OCI-LY1 (cell line): ENCODE measurements at regions not wholly inside any gene's neighbourhood (a gene's known extent, or its start where the extent isn't known, plus 50 kb on each side); places are given as distances from the start of the nearest gene placed in this dataset.
"Not testable (repeated sequence)": the region's sequence is repeated elsewhere in the genome, so short reads cannot be mapped to it uniquely, and the experiment has no call there.

ENCODE experiments used
- H2AFZ ChIP-seq: fragments of 200-600 bp; sonication (generic), shearing (Covaris generic); 2 replicates; pipeline ENCODE4 v1.6.0; 2014; ENCODE audit warnings: antibody characterized with exemption, mild to moderate bottlenecking, low read length
- H3F3A ChIP-seq: fragments of 200-600 bp; sonication (generic), shearing (Covaris generic); 2 replicates; pipeline ENCODE4 v1.6.0; 2014; ENCODE audit warnings: mild to moderate bottlenecking, antibody characterized with exemption, low read length, moderate library complexity; ENCODE audit not compliant: insufficient read depth
- H3K27ac ChIP-seq: fragments of 200-600 bp; sonication (generic); 2 replicates; pipeline ENCODE4 v1.5.1; 2014; ENCODE audit warnings: low read length, mixed run types, mild to moderate bottlenecking, low read depth; ENCODE audit not compliant: poor library complexity, severe bottlenecking
- H3K27me3 ChIP-seq: fragments of 200-600 bp; sonication (generic); 2 replicates; pipeline ENCODE4 v1.6.0; 2014; ENCODE audit warnings: antibody characterized with exemption, mild to moderate bottlenecking, low read length, moderate library complexity; ENCODE audit not compliant: insufficient read depth
- H3K36me3 ChIP-seq: fragments of 200-600 bp; sonication (generic); 2 replicates; pipeline ENCODE4 v1.6.1; 2014; ENCODE audit warnings: mild to moderate bottlenecking, antibody characterized with exemption, low read length, moderate library complexity, mixed read lengths; ENCODE audit not compliant: insufficient read depth
- H3K4me1 ChIP-seq: fragments of 200-600 bp; sonication (generic); 2 replicates; pipeline ENCODE4 v1.5.1; 2014; ENCODE audit warnings: mild to moderate bottlenecking, low read length, moderate library complexity; ENCODE audit not compliant: insufficient read depth, severe bottlenecking
- H3K4me2 ChIP-seq: fragments of 200-600 bp; sonication (generic), shearing (Covaris generic); 2 replicates; pipeline ENCODE4 v1.6.1; 2014; ENCODE audit warnings: low read length
- H3K4me3 ChIP-seq: fragments of 200-600 bp; sonication (generic); 2 replicates; pipeline ENCODE4 v1.5.1; 2014; ENCODE audit warnings: low read length, low read depth, mild to moderate bottlenecking, mixed read lengths; ENCODE audit not compliant: poor library complexity, severe bottlenecking
- H3K79me2 ChIP-seq: fragments of 200-600 bp; shearing (Covaris generic); 2 replicates; pipeline ENCODE4 v1.6.1; 2016; ENCODE audit warnings: mixed run types, low read length, mixed read lengths; ENCODE audit not compliant: insufficient read depth
- H3K9ac ChIP-seq: fragments of 200-600 bp; sonication (generic), shearing (Covaris generic); 2 replicates; pipeline ENCODE4 v1.6.1; 2014; ENCODE audit warnings: mild to moderate bottlenecking, low read length, mixed read lengths
- H3K9me2 ChIP-seq: fragments of 200-600 bp; sonication (generic), shearing (Covaris generic); 2 replicates; pipeline ENCODE4 v1.6.1; 2014; ENCODE audit warnings: low read depth, mild to moderate bottlenecking, low read length, mixed read lengths
- H3K9me3 ChIP-seq: fragments of 200-600 bp; shearing (Covaris generic); 2 replicates; pipeline ENCODE4 v1.6.1; 2014; ENCODE audit warnings: low read length, mixed read lengths
- H4K20me1 ChIP-seq: fragments of 200-600 bp; sonication (generic), shearing (Covaris generic); 2 replicates; pipeline ENCODE4 v1.6.0; 2016; ENCODE audit warnings: mild to moderate bottlenecking, low read length; ENCODE audit not compliant: insufficient read depth
- CTCF ChIP-seq: fragments of 200-600 bp; sonication (generic), shearing (Covaris generic); IDR thresholded peaks from 2 replicates; pipeline ENCODE4 v1.5.1; 2017; ENCODE audit warnings: mild to moderate bottlenecking, antibody characterized with exemption, low read length, moderate library complexity, mixed read lengths
- EZH2 ChIP-seq: fragments of 200-600 bp; sonication (generic), shearing (Covaris generic); IDR thresholded peaks from 2 replicates; pipeline ENCODE4 v1.8.0; 2017; ENCODE audit warnings: borderline replicate concordance, mixed run types, mild to moderate bottlenecking, antibody characterized with exemption, low read length, moderate library complexity, mixed read lengths

GRCh38 chr13:111060237-111060919 is 54.7 kb upstream of the ARHGEF7 start:
- Histone ChIP-seq H2AFZ (no peak overlapping the region), H4K20me1 (no peaks in the 10 kb centered on the region), H3F3A (no peaks in the 10 kb centered on the region), H3K4me3 (no peak overlapping the region), H3K9me3 (no peaks in the 10 kb centered on the region), H3K4me1 (no peaks in the 10 kb centered on the region), H3K27me3 (no peaks in the 10 kb centered on the region), H3K4me2 (no peak overlapping the region), H3K79me2 (no peaks in the 10 kb centered on the region), H3K27ac (no peak overlapping the region), H3K36me3 (no peaks in the 10 kb centered on the region), H3K9me2 (no peaks in the 10 kb centered on the region), H3K9ac (no peak overlapping the region)
- TF ChIP-seq EZH2 (no peak), CTCF (no peak)

- Histone ChIP-seq H3K27me3 (no peaks in the 10 kb centered on the region), H3K9me2 (no peaks in the 10 kb centered on the region), H3K4me1 (no peaks in the 10 kb centered on the region), H3K4me3 (no peak overlapping the region), H3K79me2 (no peaks in the 10 kb centered on the region), H3K9me3 (no peaks in the 10 kb centered on the region), H3F3A (no peaks in the 10 kb centered on the region), H3K4me2 (no peak overlapping the region), H2AFZ (no peak overlapping the region), H4K20me1 (no peaks in the 10 kb centered on the region), H3K9ac (no peak overlapping the region), H3K36me3 (no peaks in the 10 kb centered on the region), H3K27ac (no peak overlapping the region)
- no peak for TF ChIP-seq EZH2
- no peak for TF ChIP-seq CTCF
These were observed 56.2 kb upstream of the ARHGEF7 start for GRCh38 chr13:111058796-111059506.

- H3K79me2 ChIP-seq, H3K27ac ChIP-seq, H3K9ac ChIP-seq, H3K4me1 ChIP-seq, H3K9me2 ChIP-seq, H3K4me3 ChIP-seq, H3K36me3 ChIP-seq, H4K20me1 ChIP-seq, H3F3A ChIP-seq, H3K27me3 ChIP-seq, H3K4me2 ChIP-seq, H2AFZ ChIP-seq, H3K9me3 ChIP-seq: not testable (repeated sequence)
These were observed 56.8 kb upstream of the ARHGEF7 start for GRCh38 chr13:111058339-111058738.

- H3K27me3 ChIP-seq, H3K4me2 ChIP-seq, H3K9me2 ChIP-seq, H3K4me3 ChIP-seq, H3K27ac ChIP-seq, H3K36me3 ChIP-seq, H3K9ac ChIP-seq, H2AFZ ChIP-seq, H3K4me1 ChIP-seq, H4K20me1 ChIP-seq, H3F3A ChIP-seq, H3K9me3 ChIP-seq, H3K79me2 ChIP-seq: not testable (repeated sequence)
These were observed 63.3 kb upstream of the ARHGEF7 start for GRCh38 chr13:111051726-111052232.
